Keratinocyte (primary cell): ENCODE measurements at regions not wholly inside any gene's neighbourhood (a gene's known extent, or its start where the extent isn't known, plus 50 kb on each side); places are given as distances from the start of the nearest gene placed in this dataset.

ENCODE experiments used
- DNase-seq: peaks from one replicate; pipeline ENCODE4 v3.0.0-alpha.2; 2011; ENCODE audit warnings: low read depth, missing footprints, low spot score
- FAIRE-seq: peaks from 2 replicates; lab custom pipeline; 2011; peaks lifted over from hg19 to GRCh38; lab: Jason Lieb, UNC
- H2AFZ ChIP-seq: 2 replicates; pipeline ENCODE4 v1.6.0; 2012; ENCODE audit warnings: low read length, control low read depth, inconsistent platforms; ENCODE audit not compliant: control insufficient read depth
- H3K27ac ChIP-seq: 2 replicates; pipeline ENCODE4 v1.5.1; 2011; ENCODE audit warnings: low read length; ENCODE audit not compliant: control insufficient read depth, insufficient read depth
- H3K27me3 ChIP-seq: 3 replicates; pipeline ENCODE4 v1.6.0; 2011; ENCODE audit warnings: low read length; ENCODE audit not compliant: control insufficient read depth, insufficient read depth; ENCODE audit errors: extremely low read depth
- H3K36me3 ChIP-seq, 2 experiments: 2 replicates in 1 of 2; 3 replicates in 1 of 2; pipeline ENCODE4 v1.5.1; 2011; ENCODE audit warnings: low read length in 2 of 2, mild to moderate bottlenecking in 1 of 2; ENCODE audit not compliant: control insufficient read depth in 2 of 2, insufficient read depth in 2 of 2; ENCODE audit errors: extremely low read depth in 1 of 2
- H3K4me1 ChIP-seq: 3 replicates; pipeline ENCODE4 v1.5.1; 2011; ENCODE audit warnings: low read length; ENCODE audit not compliant: control insufficient read depth, insufficient read depth; ENCODE audit errors: extremely low read depth
- H3K4me2 ChIP-seq: 3 replicates; pipeline ENCODE4 v1.6.0; 2011; ENCODE audit warnings: low read depth, low read length; ENCODE audit not compliant: control insufficient read depth, insufficient read depth; ENCODE audit errors: extremely low read depth
- H3K4me3 ChIP-seq, 3 experiments: fragments of 200-600 bp in 1 of 3; sonication (generic) in 1 of 3; 2 replicates in 2 of 3; 3 replicates in 1 of 3; pipeline ENCODE4 v1.5.1; 2011 to 2016; ENCODE audit warnings: low read length in 3 of 3, mild to moderate bottlenecking in 3 of 3, control low read depth in 2 of 3, inconsistent platforms in 1 of 3, low read depth in 1 of 3, mixed read lengths in 1 of 3, mixed run types in 1 of 3, moderate library complexity in 1 of 3; ENCODE audit not compliant: control insufficient read depth in 2 of 3, insufficient read depth in 2 of 3; ENCODE audit errors: extremely low read depth in 1 of 3
- H3K79me2 ChIP-seq: 2 replicates; pipeline ENCODE4 v1.6.0; 2012; ENCODE audit warnings: low read length; ENCODE audit not compliant: control insufficient read depth, insufficient read depth
- H3K9ac ChIP-seq: 3 replicates; pipeline ENCODE4 v1.6.0; 2011; ENCODE audit warnings: low read length; ENCODE audit not compliant: control insufficient read depth, insufficient read depth; ENCODE audit errors: extremely low read depth
- H3K9me1 ChIP-seq: 3 replicates; pipeline ENCODE4 v1.6.0; 2011; ENCODE audit warnings: low read length; ENCODE audit not compliant: control insufficient read depth, insufficient read depth; ENCODE audit errors: extremely low read depth
- H3K9me3 ChIP-seq: 2 replicates; pipeline ENCODE4 v1.5.1; 2012; ENCODE audit warnings: low read depth, low read length; ENCODE audit not compliant: control insufficient read depth
- H4K20me1 ChIP-seq: 3 replicates; pipeline ENCODE4 v1.6.0; 2011; ENCODE audit warnings: low read length; ENCODE audit not compliant: control insufficient read depth, insufficient read depth; ENCODE audit errors: extremely low read depth
- CTCF ChIP-seq, 3 experiments: IDR thresholded peaks in 1 of 3; conservative IDR thresholded peaks in 1 of 3; optimal IDR thresholded peaks in 1 of 3; 2 replicates in 2 of 3; 3 replicates in 1 of 3; pipeline versions ENCODE3 to v1.5.1; 2011; ENCODE audit warnings: low read length in 3 of 3, mild to moderate bottlenecking in 3 of 3, moderate library complexity in 2 of 3, control low read depth in 1 of 3, inconsistent platforms in 1 of 3; ENCODE audit not compliant: insufficient read depth in 2 of 3; ENCODE audit errors: extremely low read depth in 1 of 3
- EZH2 ChIP-seq: IDR thresholded peaks from one replicate; pipeline ENCODE4 v1.6.1; 2012; ENCODE audit warnings: inconsistent platforms, mild to moderate bottlenecking, low read length, moderate library complexity
- dilution Hi-C: fragments of 300-500 bp; cut with MboI; formaldehyde crosslinking; loops from one replicate; pipeline ENCODE4 v1.7.0; 2020; ENCODE audit warnings: low sequenced_read_pairs; ENCODE audit not compliant: extremely low pct_ligation_motif_present

GRCh38 chr20:53769041-53769440 lies 175.4 kb upstream of the ZNF217 start:
- DNase-seq (no peak), FAIRE-seq (no peak)
- no peak overlapping the region for H2AFZ ChIP-seq
- H3K27me3 ChIP-seq = no peaks in the 10 kb centered on the region
- no peaks in the 10 kb centered on the region for H3K79me2 ChIP-seq
- H3K36me3 ChIP-seq = no peaks in the 10 kb centered on the region
- no peaks in the 10 kb centered on the region for H3K9me3 ChIP-seq
- H3K4me2 ChIP-seq = no peak overlapping the region
- H3K9me1 ChIP-seq = no peaks in the 10 kb centered on the region
- no peak overlapping the region for H3K4me3 ChIP-seq
- TF ChIP-seq EZH2 = no peak
- TF ChIP-seq CTCF (optimal IDR thresholded peaks at IDR 0.05 in 1 of 3, IDR thresholded peaks at IDR 0.05 in 1 of 3, conservative IDR thresholded peaks at IDR 0.05 in 1 of 3; ENCODE audit: extremely low read depth in 1 of 3, insufficient read depth in 2 of 3, low read length in 3 of 3) = no peak
- peaks cover 11% of the 10 kb centered on the region for H3K4me1 ChIP-seq
- H3K9ac ChIP-seq = no peak overlapping the region
- H4K20me1 ChIP-seq = no peaks in the 10 kb centered on the region
- no peak overlapping the region for H3K27ac ChIP-seq
- dilution Hi-C loops = no loop called here

- no peak overlapping the region for H3K4me2 ChIP-seq
Measured at GRCh38 chr20:53768329-53768728, 174.7 kb upstream of the ZNF217 start.

More at GRCh38 chr20:53768329-53768728, 174.7 kb upstream of the ZNF217 start:
- H3K36me3 ChIP-seq = no peaks in the 10 kb centered on the region
- no peak for FAIRE-seq
- no peaks in the 10 kb centered on the region for H3K27me3 ChIP-seq
- H4K20me1 ChIP-seq = no peaks in the 10 kb centered on the region
- no peak for TF ChIP-seq CTCF (optimal IDR thresholded peaks at IDR 0.05 in 1 of 3, IDR thresholded peaks at IDR 0.05 in 1 of 3, conservative IDR thresholded peaks at IDR 0.05 in 1 of 3; ENCODE audit: extremely low read depth in 1 of 3, insufficient read depth in 2 of 3, low read length in 3 of 3)
- no peak overlapping the region for H3K27ac ChIP-seq
- no peak for DNase-seq
- no peaks in the 10 kb centered on the region for H3K9me3 ChIP-seq
- H3K79me2 ChIP-seq = no peaks in the 10 kb centered on the region
- H3K9ac ChIP-seq = no peak overlapping the region
- H2AFZ ChIP-seq = no peak overlapping the region
- H3K9me1 ChIP-seq = no peaks in the 10 kb centered on the region
- H3K4me3 ChIP-seq = no peak overlapping the region
- peaks cover 7% of the 10 kb centered on the region for H3K4me1 ChIP-seq
- dilution Hi-C loops = no loop called here
